Stimulated activated CD8-positive, alpha-beta memory T cell treated with anti-CD3 and anti-CD28 coated beads, Interleukin-12 subunit alpha, Interleukin-12 subunit beta, amount 100 ng/mL, for 4 hours (primary cell): ENCODE measurements at regions not wholly inside any gene's neighbourhood (a gene's known extent, or its start where the extent isn't known, plus 50 kb on each side); places are given as distances from the start of the nearest gene placed in this dataset.

Experiments used
- DNase-seq: peaks from one replicate; pipeline ENCODE4 v3.0.0-alpha.2; 2020; ENCODE audit warnings: low read depth

DNA sequence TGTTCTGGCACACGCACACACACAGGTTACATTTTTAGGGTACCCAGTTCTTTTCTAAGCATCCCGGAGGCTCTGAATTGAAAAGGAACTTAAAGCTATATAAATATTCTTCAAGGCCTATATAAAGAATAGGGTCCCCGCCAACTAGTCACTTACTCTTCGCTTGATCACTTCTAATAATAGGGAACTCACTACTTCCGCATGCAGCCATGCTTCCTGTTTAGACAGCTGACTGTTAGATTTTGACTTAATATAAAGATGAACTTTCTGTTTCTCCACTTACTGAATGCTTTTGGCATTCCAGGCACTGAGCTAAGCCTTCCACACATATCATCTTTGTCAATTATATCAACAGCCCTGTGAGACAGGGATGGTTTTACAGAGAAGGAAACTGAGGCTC lies 259.6 kb downstream of the TSHZ3 start:
- no peak for DNase-seq

DNA sequence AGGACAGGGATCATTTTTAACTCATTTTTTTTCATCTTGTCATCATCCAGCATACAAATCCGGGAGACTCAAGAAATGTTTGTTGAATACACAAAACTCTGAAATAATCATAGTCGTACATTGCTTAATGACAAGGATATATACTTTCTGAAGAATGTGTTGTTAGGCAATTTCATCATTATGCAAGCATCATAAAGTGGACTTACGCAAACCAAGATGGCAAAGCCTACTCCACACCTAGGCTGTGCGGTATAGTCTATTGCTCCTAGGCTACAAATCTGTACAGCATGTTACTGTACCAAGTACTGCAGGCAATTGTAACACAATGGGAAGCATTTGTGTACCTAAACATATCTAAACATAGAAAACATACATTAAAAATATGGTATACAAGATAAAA lies 264.1 kb downstream of the TSHZ3 start:
- DNase-seq: no peak

DNA sequence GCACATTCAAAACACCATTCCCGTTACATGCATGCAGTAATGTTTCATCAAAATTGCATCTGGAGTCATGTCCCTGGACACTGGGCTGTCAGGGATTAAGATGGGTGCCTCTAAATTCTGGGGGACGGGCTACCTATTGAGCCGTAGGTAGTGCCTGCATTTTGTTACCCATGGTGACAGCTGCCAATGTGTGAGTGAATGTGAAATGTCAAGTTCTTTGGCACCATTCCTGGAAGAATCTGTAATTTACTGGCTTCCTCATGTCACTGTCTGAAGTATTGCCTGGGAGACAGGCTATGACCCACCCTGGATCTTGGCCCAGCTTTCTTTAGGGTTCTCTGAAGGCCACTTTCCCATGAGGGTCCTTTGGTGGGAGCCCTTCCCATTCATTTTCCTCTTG lies 266.1 kb downstream of the TSHZ3 start:
- DNase-seq: no peak

DNA sequence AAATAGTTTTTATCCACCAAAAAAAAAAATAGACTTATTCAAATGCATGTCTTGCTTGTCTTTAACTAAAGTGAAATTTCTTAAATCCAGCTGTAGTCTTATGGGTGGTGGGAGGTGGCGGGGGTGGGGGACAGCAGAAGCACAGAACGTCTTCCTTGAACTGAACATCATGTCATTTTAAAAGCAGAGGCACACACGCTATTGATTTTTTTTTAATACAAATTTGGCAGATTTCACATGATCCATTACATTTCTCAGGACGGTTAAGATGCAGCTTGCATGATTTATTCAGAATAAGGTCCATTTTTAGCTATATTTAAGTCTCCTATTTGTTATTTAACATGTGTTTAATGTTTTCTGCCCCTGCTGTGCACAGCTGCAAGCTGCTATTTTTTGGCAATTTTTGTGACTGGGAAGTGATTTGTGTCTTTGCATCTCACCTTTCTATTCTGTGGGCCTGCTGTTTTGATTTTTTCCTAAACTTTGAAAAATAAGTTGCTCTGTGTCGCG lies 274.0 kb downstream of the TSHZ3 start:
- DNase-seq: no peak

DNA sequence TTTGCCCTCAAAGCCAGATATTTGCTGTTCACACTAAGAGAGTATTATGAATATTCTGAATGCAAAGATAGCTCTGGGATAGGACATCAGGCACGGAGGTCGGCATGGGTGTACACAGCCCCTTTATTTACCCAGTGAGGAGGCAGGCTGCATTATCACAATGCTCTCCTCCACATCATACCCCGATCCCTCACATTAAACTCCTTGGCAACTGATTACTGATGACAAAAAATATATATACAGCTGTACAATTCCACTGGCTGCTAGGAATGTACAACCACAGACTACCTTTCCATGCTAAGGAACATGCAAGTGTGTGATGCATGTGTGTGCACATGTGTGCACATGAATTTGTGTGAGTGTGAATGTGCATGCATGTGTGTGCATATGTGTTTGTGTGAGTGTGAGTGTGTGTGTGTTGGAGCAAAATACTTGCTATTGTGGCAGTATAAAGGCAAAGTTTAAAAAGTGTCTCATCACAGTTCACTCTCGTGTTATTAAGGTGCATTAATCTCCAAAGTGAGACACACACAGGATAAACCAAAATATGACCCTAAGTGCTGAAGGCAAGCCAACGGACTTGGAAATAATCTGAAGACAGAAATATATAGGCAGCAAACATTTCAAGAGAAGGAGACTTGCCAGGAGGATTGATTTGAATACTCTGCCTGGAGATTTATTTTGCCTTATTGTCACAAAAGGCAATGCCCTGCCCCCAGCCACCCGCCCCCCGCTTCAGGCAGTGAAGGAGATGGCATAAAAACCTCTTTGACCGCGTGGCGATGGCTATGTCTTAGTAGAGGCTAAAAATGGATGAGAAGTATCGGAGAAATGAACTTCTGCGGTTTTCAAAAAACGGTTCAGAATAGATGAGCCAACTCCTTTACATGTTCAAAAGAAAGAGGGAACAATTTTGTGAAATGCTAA lies 274.8 kb downstream of the TSHZ3 start:
- no peak for DNase-seq

DNA sequence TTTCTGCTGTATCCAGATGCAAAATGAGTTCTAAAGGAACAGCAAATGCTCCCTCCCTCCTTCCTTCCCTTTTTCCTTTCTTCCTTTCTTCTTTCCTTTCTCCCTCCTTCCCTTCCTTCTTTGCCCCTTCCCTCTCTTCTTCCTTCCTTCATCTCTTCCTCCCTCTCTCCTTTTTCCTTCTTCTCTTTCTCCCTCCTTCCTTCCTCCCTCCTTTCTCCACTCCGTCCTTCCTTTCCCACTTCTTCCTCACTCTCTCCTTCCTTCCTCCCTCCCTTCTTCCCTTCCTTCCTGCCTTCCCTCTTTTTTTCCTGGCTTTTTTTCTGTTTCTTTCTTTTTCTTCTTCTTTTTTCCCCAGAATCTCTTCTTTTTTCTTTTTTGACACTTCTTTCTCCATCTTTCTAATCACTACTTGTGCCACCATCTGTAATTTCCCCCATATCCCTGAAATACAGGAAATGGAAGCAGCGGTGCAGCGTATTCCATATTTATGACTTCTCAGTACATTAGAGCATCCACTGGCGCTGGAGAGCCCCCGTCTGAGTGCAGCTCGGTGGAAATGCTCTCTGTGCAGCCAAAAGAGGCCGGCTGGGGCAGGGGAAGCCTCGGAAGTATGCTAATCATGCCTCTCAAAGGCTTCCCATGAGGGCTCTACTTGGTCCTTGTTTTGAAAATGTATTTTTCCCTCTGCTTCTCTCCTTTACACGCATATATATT lies 275.6 kb downstream of the TSHZ3 start:
- no peak for DNase-seq

DNA sequence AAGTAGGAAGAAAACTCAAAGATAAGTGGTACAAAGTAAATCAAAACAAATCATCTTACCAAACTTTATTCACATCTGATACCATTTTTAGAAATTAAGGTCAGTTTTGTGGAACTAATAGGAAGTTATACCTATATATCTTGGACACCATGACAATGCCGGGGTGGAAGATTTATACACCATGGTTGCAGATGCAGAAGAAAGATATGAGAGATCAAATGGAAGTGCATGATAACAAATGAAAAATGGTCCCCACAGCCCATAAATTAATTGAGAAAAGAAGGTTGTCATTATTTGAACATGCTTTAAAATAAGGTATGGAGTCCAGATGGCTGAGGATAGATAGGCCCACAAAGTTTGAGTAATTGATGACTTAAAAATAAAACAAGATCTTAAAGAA lies 276.8 kb downstream of the TSHZ3 start:
- DNase-seq: no peak

DNA sequence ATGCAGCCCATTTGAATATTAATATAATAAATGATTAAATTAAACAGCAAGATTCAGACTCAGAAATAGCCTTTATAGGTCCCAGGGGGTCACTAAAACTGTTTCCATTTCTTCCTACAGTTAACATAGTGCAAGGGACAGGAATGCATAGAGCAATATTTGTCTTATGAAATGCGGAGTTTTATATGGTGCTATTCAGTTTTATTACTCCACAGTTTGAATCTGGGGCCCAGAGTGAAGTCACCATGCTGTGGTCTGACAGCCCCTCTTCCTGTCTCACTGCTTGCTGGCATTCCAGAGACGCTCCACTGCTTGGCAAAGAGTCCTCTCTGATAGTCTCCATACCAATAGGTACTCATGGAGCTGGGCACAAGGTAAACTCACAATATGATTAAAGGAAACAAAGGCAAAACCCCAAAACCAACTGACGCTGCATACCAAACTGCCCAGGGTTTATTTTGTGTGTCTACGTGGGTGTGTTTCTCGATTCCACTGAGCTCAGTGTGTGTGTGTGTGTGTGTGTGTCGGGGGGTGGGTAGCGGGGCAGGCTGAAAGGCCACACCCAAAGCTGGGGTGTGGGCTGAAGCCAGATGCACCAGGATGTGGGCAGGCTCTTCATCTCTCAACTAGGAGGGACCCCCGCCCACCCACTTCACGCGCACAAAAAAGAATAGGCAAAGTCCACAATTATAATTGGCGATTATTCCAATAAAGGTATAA lies 277.9 kb downstream of the TSHZ3 start:
- no peak for DNase-seq

DNA sequence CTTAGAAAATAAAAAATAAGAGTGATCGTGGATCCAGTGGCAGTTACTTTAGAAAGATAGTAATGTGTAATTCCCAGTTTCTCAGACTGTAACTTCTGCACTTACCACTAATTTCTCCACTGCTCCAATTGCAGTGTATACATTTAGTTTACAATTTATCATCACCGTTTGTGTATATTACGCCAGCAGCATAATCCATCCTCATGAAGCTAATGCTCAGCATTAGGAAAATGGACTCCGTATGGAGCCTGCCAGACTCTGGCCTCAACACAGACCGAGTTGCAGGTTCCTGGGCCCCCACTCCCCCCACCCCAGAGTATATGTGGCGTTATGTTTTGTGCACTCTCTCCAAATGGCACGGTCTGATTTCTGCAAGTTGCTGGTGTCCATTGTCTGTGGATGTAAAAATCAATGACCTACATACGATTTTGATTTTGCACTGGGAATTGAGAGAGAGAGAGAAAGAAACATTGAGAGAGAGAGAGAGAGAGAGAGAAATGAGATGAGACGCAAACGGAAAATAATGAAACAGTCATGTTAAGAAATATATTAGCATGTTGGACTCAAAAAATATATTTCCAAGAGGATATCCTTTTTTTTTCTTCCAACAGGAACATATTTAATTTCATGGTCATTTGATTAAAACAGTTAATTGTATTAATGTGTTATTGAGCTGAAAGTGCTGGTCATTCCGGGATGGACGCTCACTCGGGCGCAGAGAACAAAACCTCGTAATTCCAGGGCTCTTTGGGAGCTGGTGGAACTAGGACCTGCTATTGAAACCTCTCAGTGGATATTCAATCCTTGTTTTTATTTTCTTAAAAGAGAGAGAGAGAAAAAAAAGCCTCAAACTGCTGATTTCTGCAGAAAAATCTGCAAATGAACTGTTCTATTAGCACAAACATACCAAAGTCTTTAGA lies 278.8 kb downstream of the TSHZ3 start:
- no peak for DNase-seq

DNA sequence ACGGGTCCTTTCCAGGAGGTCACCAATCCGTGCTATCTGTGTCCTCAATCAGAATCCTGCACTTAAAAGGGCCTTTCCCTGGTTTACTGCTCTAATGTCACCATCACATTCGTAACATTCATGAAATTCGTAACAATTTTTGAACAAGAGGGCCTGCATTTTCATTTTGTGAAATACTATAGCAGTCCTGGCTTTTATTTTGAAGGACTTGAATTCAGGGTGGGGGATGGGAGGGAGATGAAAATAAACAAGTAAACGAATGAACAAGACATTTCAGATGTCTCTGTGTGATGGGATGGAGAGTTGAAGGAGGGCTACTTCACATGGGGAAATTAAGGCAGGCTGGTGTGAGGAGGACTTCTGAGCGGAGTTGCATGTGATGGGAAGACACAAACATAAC lies 281.0 kb downstream of the TSHZ3 start:
- DNase-seq: no peak

DNA sequence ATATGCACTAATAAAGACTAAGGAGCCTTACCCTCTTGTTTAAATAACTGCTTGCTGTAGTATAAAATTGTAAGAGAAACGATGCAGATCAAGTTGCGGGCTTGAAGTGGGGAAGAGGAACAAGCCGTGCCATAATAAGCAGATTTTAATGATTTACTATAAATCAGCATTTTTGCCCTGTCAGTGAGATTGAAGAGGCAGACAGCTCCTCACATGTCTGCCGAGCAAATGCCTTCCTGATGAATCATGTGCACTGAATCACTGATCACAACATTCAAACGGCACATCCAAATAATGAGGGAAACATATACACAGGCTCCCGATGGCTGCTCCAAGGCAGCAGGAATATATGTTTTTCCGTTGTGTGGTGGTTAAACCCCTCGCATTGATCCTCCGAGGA lies 282.9 kb downstream of the TSHZ3 start:
- DNase-seq: no peak

DNA sequence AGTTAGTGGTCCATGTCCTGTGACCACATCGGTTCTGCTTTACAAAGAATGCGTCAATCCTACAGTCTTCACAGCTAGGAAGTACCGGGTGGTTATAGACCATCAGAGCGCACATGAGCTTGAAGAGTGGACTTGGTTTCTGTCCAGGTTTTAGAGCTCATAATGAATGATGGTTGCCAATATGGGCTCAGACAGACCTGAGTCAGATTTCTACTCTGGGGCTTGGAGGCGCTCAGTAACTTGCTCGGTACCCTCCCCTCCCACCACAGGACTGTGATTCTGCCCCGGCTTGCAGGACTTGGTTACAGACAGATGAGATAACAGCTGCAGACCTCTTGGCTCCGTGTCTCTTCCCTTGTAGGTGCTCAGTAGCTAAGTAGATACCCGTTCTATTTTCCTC lies 284.7 kb downstream of the TSHZ3 start:
- no peak for DNase-seq

DNA sequence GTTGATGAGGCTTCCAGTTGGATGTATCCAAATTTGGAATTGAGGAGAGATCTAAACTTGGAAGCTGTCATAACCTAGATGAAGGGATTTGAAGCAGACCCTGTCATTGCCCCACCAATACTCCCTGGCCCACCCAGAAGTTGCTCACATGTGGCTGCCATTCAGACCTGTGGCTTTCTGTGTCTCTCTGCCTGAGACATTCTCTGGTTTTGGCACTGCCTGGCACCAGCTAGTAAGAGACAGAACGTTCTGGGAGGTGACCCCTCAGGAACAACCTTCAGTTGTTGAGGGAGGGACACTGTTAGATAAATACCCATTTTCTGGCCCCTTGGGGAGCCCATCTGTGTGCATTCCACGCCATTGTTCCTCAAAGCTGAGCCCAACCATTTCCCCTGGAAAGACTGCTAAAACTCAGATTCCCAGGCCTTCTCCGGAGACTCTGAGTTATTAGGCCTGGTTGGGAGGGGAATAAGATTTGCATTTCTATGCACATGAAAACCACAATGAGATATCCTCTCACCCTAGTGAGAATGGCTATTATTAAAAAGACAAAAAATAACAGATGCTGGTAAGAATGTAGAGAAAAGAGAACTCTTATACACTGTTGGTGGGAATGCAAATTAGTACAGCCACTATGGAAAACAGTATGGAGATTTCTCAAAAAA lies 290.4 kb downstream of the TSHZ3 start:
- no peak for DNase-seq

DNA sequence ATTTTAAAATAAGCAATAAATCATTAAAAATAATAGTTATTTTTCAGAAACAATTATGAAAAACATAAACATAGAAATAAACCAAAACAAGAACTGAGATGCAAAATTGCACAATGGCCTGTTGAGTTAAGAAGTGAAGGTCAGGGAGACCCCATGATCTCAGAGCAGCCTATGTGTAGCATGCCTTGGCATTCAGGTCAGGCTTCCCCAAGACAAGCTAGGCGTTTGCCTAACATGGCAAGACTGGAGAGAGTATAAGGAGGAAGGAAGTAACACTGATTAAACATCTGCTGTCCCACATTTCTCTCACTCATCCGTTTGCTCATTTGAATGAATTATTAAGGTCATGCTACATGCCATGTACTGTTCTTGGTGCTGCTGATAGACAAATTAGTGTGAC lies 291.8 kb downstream of the TSHZ3 start:
- DNase-seq: no peak

DNA sequence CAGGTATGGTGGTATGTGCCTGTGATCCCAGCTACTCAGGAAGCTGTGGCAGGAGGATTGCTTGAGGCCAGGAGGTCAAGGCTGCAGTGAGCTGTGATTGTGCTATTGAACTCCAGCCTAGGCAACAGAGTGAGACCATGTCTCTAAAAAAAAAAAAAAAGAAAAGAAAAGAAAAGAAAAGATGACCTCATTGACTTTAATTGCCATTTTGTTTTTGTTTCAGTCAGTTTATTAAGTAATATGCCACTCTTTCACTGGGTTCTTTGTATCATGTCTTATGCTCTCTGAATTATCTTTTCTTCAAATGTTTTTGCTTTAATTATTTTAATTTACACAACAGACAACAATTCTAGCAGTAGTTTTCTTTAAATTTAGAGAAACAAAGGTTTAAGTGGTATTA lies 293.8 kb downstream of the TSHZ3 start:
- no peak for DNase-seq

DNA sequence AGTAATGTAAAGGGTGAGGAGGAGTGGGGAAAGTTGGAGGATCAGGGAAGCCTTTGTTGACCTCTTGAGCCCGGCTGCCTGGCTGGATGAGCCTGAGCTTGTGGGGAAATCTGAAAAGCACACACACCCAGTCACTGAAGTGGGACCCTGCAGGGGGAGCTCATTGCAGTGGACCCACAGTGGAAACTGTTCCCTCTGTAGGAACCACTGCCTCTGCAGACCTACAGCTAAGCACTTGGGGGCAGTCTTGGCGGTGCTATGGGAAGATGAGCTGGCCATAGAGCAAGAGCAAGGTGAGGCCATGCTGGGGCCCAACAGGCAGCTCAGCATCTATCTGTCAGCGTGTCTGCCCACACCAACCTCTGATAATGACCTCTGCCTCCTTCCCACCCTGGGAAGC lies 294.8 kb downstream of the TSHZ3 start:
- DNase-seq: peak; percentile 2

DNA sequence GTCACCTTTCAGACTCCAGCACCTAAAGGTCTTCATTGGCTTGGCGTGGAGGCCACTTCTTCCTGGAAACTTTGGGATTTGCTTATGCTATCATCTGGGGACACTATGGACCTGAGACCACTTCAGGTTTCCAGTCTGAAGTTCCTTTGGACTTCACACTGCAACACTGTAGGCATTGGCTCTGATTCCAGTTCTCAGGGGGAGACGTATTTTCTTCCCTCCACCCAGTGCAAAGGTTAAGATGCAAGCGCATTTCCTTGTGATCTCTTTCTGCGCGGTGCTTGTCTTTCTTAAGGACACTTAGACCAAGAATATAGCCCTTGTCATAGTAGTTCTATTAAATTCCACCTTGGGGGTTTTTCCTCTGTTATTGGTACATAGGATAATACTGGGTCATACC lies 299.8 kb downstream of the TSHZ3 start:
- no peak for DNase-seq

DNA sequence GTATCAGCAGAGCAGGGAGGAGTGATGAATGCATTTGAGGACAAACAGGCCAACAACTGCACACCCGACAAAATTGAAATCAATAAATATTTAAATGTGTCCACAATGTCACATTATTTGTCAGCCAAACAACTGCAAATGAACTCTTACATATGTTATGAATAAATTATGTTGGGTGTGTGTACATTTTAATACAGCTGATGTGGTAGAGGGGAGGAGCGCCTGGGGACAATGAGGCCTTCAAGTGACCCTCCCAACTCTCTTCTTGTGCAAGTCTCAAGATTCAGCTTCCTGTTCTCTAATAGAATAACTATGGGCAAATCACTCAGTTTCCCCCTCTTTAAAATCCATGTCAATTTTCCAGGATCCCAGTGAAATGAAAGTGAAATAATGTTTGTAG lies 303.2 kb downstream of the TSHZ3 start:
- no peak for DNase-seq

DNA sequence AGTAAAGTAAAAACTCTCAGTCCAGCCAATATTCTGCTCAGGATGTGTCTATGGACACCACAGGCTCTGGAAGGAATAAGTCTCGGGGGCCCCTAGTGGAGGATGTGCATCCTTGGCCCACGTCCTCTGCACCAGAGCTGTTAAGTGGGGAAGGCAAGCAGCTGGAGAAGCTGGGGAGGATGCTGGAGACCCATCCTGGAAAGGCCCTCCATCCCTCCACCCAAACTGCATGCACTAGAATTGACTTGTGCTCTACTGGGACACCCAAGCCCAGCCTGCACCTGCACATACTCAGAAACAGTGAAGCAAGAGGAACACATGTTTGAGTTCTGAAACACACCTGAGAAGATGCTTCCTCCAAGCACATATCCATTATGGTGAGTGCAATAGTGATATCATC lies 307.8 kb downstream of the TSHZ3 start:
- DNase-seq: no peak

DNA sequence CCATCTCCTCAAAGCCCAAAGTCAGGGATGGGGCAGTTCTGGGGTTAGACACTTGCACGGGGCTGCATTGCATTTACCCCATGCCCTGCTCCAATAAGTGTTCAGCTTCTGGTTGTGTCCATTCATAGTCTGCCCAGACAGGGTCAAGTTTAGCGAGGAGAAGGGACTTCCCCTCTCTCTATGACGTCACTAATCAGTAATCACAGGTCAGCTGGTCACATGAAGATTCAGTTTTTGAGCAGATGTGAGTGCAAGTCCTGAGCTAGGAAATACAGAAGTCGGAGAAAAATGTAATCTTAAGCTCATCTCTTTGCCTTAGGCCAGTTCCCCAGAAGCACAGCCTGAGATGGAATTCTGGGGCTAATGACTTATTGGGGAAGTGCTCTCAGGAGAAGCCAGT lies 310.1 kb downstream of the TSHZ3 start:
- no peak for DNase-seq
